Ishikawa (cell line): ENCODE measurements at regions not wholly inside any gene's neighbourhood (a gene's known extent, or its start where the extent isn't known, plus 50 kb on each side); places are given as distances from the start of the nearest gene placed in this dataset.

Experiments
- CEBPB ChIP-seq: IDR thresholded peaks from 2 replicates; pipeline ENCODE4 v1.6.1; 2012
- EGR1 ChIP-seq: IDR thresholded peaks from 2 replicates; pipeline ENCODE4 v1.6.1; 2012
- EP300 ChIP-seq: IDR thresholded peaks from 2 replicates; pipeline ENCODE4 v1.6.1; 2012; ENCODE audit warnings: borderline replicate concordance
- FOXM1 ChIP-seq: IDR thresholded peaks from 2 replicates; pipeline ENCODE4 v1.6.1; 2012; ENCODE audit warnings: low read depth, borderline replicate concordance
- MAX ChIP-seq: IDR thresholded peaks from 2 replicates; pipeline ENCODE4 v1.6.1; 2012
- NFIC ChIP-seq: IDR thresholded peaks from 2 replicates; pipeline ENCODE4 v1.6.1; 2012
- RAD21 ChIP-seq: IDR thresholded peaks from 2 replicates; pipeline ENCODE4 v1.6.1; 2012; ENCODE audit warnings: low read depth
- REST ChIP-seq: IDR thresholded peaks from 2 replicates; pipeline ENCODE4 v1.6.1; 2012; ENCODE audit warnings: low read depth, mild to moderate bottlenecking
- TAF1 ChIP-seq: IDR thresholded peaks from 2 replicates; pipeline ENCODE4 v1.6.1; 2012; ENCODE audit warnings: low read depth, mild to moderate bottlenecking
- TEAD4 ChIP-seq: IDR thresholded peaks from 2 replicates; pipeline ENCODE4 v1.6.1; 2012
- USF1 ChIP-seq: IDR thresholded peaks from 2 replicates; pipeline ENCODE4 v1.6.1; 2012
- YY1 ChIP-seq: IDR thresholded peaks from 2 replicates; pipeline ENCODE4 v1.6.1; 2012; ENCODE audit warnings: low read depth
- ZBTB7A ChIP-seq: IDR thresholded peaks from 2 replicates; pipeline ENCODE4 v1.6.1; 2012; ENCODE audit warnings: low read depth

GRCh38 chr7:84924353-84924752 lies 262.5 kb downstream of the SEMA3D start:
- TF ChIP-seq NFIC (no peak), REST (no peak), EGR1 (no peak), YY1 (no peak), CEBPB (no peak), TAF1 (no peak), MAX (no peak), TEAD4 (no peak), RAD21 (no peak), FOXM1 (no peak), EP300 (no peak), USF1 (no peak), ZBTB7A (no peak)
